Astrocyte of the cerebellum (primary cell): ENCODE measurements at regions not wholly inside any gene's neighbourhood (a gene's known extent, or its start where the extent isn't known, plus 50 kb on each side); places are given as distances from the start of the nearest gene placed in this dataset.
"Not testable (repeated sequence)": the region's sequence is repeated elsewhere in the genome, so short reads cannot be mapped to it uniquely, and the experiment has no call there.

Experiments
- DNase-seq: peaks from one replicate; pipeline ENCODE4 v3.0.0-alpha.2; 2011; ENCODE audit warnings: low read depth
- H3K4me3 ChIP-seq: 2 replicates; pipeline ENCODE4 v1.5.1; 2011; ENCODE audit warnings: mild to moderate bottlenecking, low read depth, low read length, moderate library complexity
- in situ Hi-C: cut with HindIII; loops from 2 replicates; pipeline ENCODE4 v1.10.0; 2017; ENCODE audit warnings: low sequenced_read_pairs
- TF ChIP-seq, protein P1 (sequence below): IDR thresholded peaks from 2 replicates; pipeline ENCODE4 v1.5.1; 2012; ENCODE audit warnings: low read length, low read depth, moderate library complexity, mild to moderate bottlenecking; ENCODE audit errors: missing control alignments

DNA sequence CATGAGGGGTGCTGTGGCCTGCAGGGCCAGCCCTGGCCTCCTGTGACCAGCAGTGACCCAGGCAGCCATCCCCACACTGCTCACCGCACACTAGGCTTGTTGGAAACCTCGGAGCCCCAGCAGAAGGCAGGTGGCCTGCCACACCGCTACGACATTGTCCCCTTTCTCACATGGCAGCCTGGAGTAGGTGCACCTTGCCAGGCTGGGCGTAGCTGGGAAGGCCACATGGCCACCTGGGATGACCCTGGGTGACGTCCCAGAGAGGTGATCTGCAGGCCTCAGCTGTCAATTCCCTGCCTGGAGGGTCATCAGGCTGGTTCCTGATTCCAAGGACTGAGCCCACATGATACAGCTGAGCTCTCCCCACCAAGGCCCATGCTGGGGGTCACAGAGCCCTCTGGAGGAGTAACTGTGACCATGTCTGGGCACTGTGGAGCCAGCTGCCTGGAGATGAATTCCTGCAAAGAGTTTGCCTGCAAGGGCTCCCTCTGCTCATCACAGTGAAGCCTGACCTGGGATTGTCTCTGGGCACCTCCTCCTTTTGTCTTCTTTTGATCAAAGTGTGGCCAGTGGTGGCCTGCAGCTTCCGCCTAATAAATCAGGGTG lies 119.6 kb upstream of the OTOS start:
- in situ Hi-C loops: loop anchor here (5.0 kb wide), 1 partner anchor 67 kb away; no protein-coding TSS in a partner anchor
- TF ChIP-seq, protein P1, sequence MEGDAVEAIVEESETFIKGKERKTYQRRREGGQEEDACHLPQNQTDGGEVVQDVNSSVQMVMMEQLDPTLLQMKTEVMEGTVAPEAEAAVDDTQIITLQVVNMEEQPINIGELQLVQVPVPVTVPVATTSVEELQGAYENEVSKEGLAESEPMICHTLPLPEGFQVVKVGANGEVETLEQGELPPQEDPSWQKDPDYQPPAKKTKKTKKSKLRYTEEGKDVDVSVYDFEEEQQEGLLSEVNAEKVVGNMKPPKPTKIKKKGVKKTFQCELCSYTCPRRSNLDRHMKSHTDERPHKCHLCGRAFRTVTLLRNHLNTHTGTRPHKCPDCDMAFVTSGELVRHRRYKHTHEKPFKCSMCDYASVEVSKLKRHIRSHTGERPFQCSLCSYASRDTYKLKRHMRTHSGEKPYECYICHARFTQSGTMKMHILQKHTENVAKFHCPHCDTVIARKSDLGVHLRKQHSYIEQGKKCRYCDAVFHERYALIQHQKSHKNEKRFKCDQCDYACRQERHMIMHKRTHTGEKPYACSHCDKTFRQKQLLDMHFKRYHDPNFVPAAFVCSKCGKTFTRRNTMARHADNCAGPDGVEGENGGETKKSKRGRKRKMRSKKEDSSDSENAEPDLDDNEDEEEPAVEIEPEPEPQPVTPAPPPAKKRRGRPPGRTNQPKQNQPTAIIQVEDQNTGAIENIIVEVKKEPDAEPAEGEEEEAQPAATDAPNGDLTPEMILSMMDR: no peak
- H3K4me3 ChIP-seq: no peak overlapping the region

DNA sequence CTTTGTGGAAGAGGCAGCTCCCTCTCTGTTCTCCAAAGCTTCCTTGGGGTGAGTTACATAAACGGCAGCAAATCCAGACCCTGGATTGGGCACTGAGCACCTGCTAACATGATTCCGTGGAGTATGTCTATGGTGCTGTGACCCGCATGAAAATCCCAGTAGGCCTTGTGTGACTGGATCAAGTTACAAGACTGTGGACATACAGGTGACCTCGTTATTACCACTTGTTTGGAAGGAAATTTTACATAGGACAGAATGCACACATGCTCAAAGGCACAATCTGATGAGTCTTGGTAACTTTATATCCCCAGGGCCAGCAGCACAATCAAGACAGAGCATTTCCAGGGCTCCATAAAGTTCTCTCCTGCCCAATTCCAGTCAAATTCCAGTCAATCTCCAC lies 120.2 kb upstream of the OTOS start:
- in situ Hi-C loops: loop anchor here (5.0 kb wide), 1 partner anchor 67 kb away; no protein-coding TSS in a partner anchor

More for the DNA sequence above, 119.6 kb upstream of the OTOS start:
- no peak for DNase-seq

DNA sequence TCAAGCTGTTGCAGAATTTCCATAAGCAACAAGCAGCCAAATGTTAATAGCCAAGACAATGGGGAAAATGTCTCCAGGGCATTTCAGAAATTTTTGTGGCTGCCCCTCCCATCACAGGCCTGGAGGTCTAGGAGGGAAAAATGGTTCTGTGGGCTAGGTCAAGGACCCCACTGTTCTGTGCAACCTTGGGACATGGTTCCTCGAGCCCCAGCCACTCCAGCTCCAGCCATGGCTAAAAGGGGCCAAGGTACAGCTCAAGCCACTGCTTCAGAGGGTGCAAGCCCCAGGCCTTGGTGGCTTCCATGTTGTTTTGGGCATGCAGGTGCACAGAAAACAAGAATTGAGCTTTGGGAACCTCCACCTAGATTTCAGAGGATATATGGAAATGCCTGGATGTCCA lies 122.1 kb upstream of the OTOS start:
- in situ Hi-C loops: loop anchor here (5.0 kb wide), 1 partner anchor 65 kb away; no protein-coding TSS in a partner anchor
- not testable (repeated sequence) for DNase-seq, H3K4me3 ChIP-seq

More for the DNA sequence above, 120.2 kb upstream of the OTOS start:
- no peak overlapping the region for H3K4me3 ChIP-seq
- TF ChIP-seq, protein P1: no peak
- DNase-seq: no peak

DNA sequence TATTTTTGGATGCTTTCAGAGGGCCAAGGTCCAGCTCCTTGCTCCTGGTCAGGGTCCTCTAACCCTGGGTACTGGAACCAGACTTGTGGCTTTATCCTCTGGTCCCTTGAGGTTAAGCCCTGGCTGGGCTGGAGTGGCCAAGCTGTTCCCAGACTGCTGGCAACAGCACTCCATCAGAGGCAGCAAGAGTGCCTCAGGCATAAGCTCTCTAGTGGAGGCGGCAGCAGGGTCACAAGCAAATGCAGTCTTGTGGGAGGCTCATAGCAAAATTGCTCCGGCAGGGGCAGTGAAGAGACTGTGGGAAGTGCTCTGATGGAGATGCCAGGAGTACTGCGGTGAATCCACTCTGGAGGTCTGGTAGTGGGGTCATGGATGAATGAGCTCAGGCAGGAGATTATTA lies 128.9 kb upstream of the OTOS start:
- in situ Hi-C loops: no loop called here
- H3K4me3 ChIP-seq: no peak overlapping the region
- TF ChIP-seq, protein P1: no peak
- DNase-seq: no peak

DNA sequence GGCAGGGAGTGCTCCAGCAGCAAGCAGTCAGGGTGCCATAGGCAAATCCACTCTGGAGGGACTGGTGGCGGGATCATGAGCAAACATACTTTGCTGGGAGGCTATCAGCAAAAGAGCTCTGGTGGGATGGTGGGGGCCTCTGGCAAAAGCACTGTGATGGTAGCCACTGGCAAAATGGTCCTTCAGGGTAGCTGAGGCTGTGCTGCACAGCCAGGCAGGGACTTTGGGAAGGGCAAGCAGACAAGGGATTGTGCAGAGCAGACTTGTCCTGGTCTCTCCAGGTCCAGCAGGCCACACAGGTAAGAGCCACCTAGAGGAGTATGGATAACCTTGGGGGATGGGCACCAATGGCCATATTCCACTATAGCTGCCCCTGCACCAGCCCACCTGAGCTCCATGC lies 129.4 kb upstream of the OTOS start:
- no peak overlapping the region for H3K4me3 ChIP-seq
- in situ Hi-C loops: no loop called here
- TF ChIP-seq, protein P1: no peak
- DNase-seq: no peak

DNA sequence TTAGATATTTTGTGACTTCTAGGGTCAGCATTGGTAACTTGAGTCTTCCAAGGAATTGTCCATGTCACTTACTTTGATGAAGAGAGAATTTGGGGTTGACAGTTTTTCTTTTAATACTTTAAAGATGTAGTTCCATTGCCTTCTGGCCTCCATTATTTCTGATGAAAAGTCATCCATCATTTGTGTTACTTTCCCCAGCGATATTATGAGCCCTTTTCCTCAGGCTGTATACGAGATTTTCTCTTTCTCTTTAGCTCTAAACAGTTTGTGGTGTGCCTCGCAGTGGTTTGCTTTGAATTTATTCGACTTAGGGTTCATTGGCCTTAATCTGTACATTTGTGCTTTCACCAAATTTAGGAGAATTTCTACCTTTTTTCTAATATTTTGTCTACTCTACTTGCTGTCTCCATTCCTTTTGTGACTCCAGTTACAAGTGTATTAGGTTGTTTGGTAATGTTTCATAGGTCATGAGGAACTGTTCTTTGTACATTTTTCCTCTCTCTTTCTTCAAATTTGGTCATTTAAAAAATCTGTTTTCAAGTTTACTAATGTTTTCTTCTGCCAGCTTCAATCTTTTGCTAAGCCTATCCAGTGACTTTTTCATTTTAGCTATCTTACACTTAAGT lies 131.4 kb upstream of the OTOS start:
- TF ChIP-seq, protein P1: no peak
- no peak overlapping the region for H3K4me3 ChIP-seq
- in situ Hi-C loops: no loop called here
- no peak for DNase-seq

DNA sequence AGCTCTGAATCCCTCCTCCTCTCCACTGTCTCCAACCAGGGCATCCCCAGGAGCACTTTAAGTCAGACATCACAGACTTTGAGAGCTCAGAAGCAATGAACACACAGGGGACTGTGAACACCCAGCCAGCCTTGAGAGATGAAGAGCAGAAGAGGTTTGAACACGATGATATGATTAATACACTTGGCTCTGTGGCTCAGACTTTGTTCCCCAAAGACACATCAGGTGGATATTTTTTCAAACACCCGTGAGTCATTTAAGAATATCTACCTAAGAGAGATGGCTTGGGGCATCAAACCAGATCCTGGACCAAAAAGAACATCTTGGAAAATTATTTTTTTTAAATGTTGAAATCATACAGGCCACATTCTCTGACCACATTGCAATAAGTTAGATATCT lies 134.9 kb upstream of the OTOS start:
- DNase-seq: no peak
- in situ Hi-C loops: no loop called here
- TF ChIP-seq, protein P1: no peak
- H3K4me3 ChIP-seq: no peak overlapping the region
